ENCODE measurements at regions not wholly inside any gene's neighbourhood (a gene's known extent, or its start where the extent isn't known, plus 50 kb on each side); places are given as distances from the start of the nearest gene placed in this dataset.

DNA sequence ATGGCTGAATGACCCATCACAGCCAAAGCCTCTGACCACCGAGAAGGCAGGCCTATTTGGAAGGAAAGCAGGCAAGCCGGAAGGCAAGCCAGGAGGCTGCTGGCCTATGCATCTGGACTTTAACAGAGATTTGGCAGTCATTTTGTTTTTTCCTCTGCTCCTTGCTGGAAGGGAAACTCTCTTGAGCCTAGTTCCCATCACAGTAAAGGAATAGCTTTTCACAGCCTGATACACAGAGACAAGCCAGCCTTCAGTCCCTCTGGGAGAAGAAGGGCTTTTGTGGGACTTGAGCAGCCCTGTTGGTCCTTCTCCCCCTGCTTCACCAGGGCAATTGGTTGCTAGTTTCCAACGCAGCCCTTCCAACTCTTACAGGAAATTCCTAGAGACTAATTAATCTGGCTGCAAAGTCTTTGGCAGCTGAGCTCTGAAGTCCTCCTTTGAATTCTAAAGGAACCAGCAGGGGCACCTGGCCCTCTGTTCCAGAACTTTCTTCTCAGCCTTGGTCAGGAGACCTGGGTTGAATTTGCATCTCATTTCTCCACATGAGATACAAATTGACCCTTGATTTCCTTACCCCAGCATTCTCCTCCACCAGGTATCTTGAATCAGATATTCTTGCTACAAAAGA, 157.3 kb upstream of the EPB41L4A start:
- Histone ChIP-seq H3K9ac (ENCODE audit: insufficient read depth in 1 of 2, low read depth in 2 of 2, low read length in 2 of 2) (no peak overlapping the region), H3K4me2 (ENCODE audit: insufficient read depth, low read length) (no peak overlapping the region), H3K9me3 (replicated peaks; ENCODE audit: control insufficient read depth, insufficient read depth, low read depth, low read length) (no peaks in the 10 kb centered on the region), H3K27ac (ENCODE audit: extremely low read depth, low read depth, low read length) (no peak overlapping the region), H3K4me1 (replicated peaks in 1 of 2; ENCODE audit: control insufficient read depth in 2 of 2, insufficient read depth in 2 of 2, low read length in 2 of 2) (peaks cover 0 to under 1% of the 10 kb centered on the region in 2 experiments; a peak in 3 of 5 replicates), H4K20me1 (replicated peaks; ENCODE audit: control insufficient read depth, insufficient read depth, low read length) (no peaks in the 10 kb centered on the region), H2AFZ (ENCODE audit: low read depth, low read length) (no peak overlapping the region), H3K4me3 (no peak overlapping the region), H3K79me2 (ENCODE audit: control insufficient read depth, insufficient read depth, low read length) (no peaks in the 10 kb centered on the region), H3K27me3 (ENCODE audit: control insufficient read depth in 2 of 2, insufficient read depth in 2 of 2, low read length in 2 of 2) (peaks cover 5 to 26% of the 10 kb centered on the region in 2 experiments; a peak in 4 of 5 replicates), H3K9me1 (ENCODE audit: control insufficient read depth, insufficient read depth, low read length) (no peaks in the 10 kb centered on the region), H3K36me3 (ENCODE audit: control insufficient read depth, insufficient read depth, low read length) (no peaks in the 10 kb centered on the region)
- CTCF ChIA-PET (ENCODE audit: low intra/inter-chr PET ratio), result no interaction called here
- DNase-seq (ENCODE audit: extremely low read depth in 1 of 4, low spot score in 3 of 4), result no peak
- BruUV-seq (replicated peaks), result no TSS peak
- intact Hi-C loops (cut with micrococcal nuclease) (no loop called here), in situ Hi-C loops (cut with MboI) (no loop called here)
- TF ChIP-seq POLR2G (IDR thresholded peaks at IDR 0.05; ENCODE audit: low read depth, low read length), result no peak
- TF ChIP-seq, protein P1, sequence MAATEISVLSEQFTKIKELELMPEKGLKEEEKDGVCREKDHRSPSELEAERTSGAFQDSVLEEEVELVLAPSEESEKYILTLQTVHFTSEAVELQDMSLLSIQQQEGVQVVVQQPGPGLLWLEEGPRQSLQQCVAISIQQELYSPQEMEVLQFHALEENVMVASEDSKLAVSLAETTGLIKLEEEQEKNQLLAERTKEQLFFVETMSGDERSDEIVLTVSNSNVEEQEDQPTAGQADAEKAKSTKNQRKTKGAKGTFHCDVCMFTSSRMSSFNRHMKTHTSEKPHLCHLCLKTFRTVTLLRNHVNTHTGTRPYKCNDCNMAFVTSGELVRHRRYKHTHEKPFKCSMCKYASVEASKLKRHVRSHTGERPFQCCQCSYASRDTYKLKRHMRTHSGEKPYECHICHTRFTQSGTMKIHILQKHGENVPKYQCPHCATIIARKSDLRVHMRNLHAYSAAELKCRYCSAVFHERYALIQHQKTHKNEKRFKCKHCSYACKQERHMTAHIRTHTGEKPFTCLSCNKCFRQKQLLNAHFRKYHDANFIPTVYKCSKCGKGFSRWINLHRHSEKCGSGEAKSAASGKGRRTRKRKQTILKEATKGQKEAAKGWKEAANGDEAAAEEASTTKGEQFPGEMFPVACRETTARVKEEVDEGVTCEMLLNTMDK (IDR thresholded peaks at IDR 0.05; ENCODE audit: borderline replicate concordance, insufficient read depth, low read depth, low read length, poor library complexity, severe bottlenecking), result no peak
- POLR2A ChIA-PET, result interaction anchor here (0.6 kb wide), 1 partner anchor 260 kb away, joined by 4 read pairs; no protein-coding TSS in a partner anchor
- ATAC-seq, result no peak
- 24% methylated on average over 3 of the region's 3 CpGs for WGBS (ENCODE audit: insufficient coverage, low coverage, missing lambda C conversion rate)
- no peak for FAIRE-seq
